ENCODE measurements at regions not wholly inside any gene's neighbourhood (a gene's known extent, or its start where the extent isn't known, plus 50 kb on each side); places are given as distances from the start of the nearest gene placed in this dataset.

DNA sequence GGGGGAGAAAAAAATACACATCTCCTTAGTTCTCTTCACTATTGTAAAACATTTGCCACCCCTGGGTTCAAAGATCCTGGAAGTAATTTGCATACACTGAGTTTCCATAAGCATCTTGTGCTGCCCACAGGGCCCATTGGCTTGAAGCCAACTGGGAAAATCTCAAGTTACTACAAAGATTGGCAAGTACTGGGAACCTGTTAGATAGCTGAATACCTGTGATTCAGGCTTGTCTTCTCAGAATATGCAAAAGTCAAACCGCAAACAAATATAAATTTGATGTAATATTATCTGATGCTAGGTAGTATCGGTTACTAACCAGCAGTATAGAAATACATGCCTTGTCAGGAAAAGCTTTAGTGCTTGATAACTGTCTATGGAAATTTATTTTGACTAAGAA is 156.9 kb upstream of the FST start:
- TF ChIP-seq GATA2 (IDR thresholded peaks at IDR 0.05; ENCODE audit: low read depth, low read length) (no peak), GATA3 (IDR thresholded peaks at IDR 0.05; ENCODE audit: low read depth, low read length) (no peak)

- TF ChIP-seq GATA3 (IDR thresholded peaks at IDR 0.05; ENCODE audit: low read depth, low read length) (no peak), GATA2 (IDR thresholded peaks at IDR 0.05; ENCODE audit: low read depth, low read length) (no peak)
Observed at GRCh38 chr5:53323943-53324642, 156.3 kb upstream of the FST start.

- TF ChIP-seq GATA3 (IDR thresholded peaks at IDR 0.05; ENCODE audit: low read depth, low read length), result no peak
- no peak for TF ChIP-seq GATA2 (IDR thresholded peaks at IDR 0.05; ENCODE audit: low read depth, low read length)
Observed at GRCh38 chr5:53326424-53327153, 153.8 kb upstream of the FST start.

DNA sequence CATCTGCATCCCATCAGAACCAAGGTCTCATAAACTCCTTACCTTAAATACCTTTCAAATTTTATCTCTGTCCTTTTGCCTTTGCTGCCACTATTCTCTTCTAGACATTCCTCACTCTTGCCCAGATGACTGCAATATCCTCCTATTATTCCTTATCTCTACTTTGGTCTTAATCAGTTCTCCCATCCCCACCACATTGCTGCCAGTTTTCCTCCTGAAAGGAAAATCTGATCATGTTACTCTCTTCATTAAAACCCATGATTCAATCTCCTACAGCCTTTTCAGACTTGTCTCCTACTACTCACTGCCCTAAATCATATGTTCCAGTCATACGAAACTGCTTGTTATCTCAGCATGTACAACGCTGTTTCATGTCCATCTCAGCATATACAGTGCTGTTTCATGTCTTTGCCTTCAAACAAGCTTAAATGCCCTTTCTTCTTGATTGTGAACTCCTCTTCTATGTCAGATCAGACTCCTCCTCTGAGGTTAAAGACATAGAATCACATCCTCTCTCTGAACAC is 152.6 kb upstream of the FST start:
- no peak for TF ChIP-seq GATA3 (IDR thresholded peaks at IDR 0.05; ENCODE audit: low read depth, low read length)

DNA sequence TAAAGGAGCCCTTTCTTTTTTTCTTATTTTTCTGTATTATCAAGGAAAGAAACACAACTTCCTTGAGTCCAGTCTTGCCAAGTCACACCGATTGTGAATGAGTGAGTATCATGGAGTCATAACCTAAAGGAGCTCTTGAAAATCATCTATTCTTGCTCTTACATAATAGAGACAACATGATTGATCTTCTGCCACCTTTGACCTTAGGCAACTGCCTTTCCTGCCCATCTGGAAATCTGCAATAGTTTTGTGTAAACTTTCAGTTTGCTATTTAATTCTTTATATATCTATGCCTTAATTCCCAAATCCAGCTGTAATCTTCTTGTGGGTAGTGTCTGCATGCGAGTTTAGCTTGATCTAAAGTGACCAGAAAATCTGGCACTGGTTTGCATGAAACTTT is 149.9 kb upstream of the FST start:
- TF ChIP-seq GATA3 (IDR thresholded peaks at IDR 0.05; ENCODE audit: low read depth, low read length) (no peak), GATA2 (IDR thresholded peaks at IDR 0.05; ENCODE audit: low read depth, low read length) (no peak)

- no peak for TF ChIP-seq GATA3 (IDR thresholded peaks at IDR 0.05; ENCODE audit: low read depth, low read length)
- no peak for TF ChIP-seq GATA2 (IDR thresholded peaks at IDR 0.05; ENCODE audit: low read depth, low read length)
Observed at GRCh38 chr5:53331463-53331862, 149.0 kb upstream of the FST start.

GRCh38 chr5:53333160-53333559 is 147.3 kb upstream of the FST start:
- TF ChIP-seq GATA2 (IDR thresholded peaks at IDR 0.05; ENCODE audit: low read depth, low read length), result no peak
- TF ChIP-seq GATA3 (IDR thresholded peaks at IDR 0.05; ENCODE audit: low read depth, low read length), result no peak

- no peak for TF ChIP-seq GATA2 (IDR thresholded peaks at IDR 0.05; ENCODE audit: low read depth, low read length)
- no peak for TF ChIP-seq GATA3 (IDR thresholded peaks at IDR 0.05; ENCODE audit: low read depth, low read length)
Observed at GRCh38 chr5:53334431-53334941, 145.9 kb upstream of the FST start.

DNA sequence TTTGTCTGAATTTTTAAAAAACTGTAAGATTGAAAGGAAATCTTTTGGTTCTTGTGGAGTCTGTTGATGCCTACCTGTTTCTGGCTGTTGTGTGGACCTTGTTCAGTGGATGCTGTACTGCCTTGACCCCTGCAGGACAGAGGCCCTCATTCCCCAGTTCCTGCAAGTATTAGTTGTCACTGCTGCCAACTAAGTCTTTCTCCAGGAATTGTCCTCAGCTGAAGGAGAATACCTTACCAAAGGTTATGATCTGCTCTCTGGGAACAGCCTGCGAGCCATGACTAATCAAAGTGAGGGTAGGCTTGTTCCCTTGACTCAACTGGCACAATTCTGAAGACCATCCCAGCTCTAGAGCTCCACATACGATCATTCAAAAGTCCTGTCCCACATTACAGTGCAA is 145.3 kb upstream of the FST start:
- TF ChIP-seq GATA3 (IDR thresholded peaks at IDR 0.05; ENCODE audit: low read depth, low read length), result no peak
- no peak for TF ChIP-seq GATA2 (IDR thresholded peaks at IDR 0.05; ENCODE audit: low read depth, low read length)

DNA sequence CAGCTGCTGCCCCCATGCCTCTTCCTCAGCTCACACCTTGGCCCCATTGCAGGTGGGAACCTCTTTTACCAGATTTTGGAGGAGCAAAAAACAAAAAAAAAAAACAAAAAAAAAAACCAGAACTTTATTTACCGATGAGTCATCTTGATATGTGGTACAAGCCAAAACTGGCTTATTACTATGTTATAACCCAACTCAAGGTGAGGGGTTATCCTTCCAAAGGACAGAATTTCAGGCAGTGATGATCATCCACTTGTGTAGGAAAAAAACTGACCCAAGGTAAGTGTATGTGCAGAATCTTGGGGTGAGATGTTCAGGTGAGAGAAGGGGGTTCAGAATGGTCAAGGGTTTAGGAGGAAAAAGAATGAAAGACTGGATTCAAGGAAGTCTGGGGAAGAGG is 142.6 kb upstream of the FST start:
- TF ChIP-seq GATA3 (IDR thresholded peaks at IDR 0.05; ENCODE audit: low read depth, low read length) (no peak), GATA2 (IDR thresholded peaks at IDR 0.05; ENCODE audit: low read depth, low read length) (no peak)

DNA sequence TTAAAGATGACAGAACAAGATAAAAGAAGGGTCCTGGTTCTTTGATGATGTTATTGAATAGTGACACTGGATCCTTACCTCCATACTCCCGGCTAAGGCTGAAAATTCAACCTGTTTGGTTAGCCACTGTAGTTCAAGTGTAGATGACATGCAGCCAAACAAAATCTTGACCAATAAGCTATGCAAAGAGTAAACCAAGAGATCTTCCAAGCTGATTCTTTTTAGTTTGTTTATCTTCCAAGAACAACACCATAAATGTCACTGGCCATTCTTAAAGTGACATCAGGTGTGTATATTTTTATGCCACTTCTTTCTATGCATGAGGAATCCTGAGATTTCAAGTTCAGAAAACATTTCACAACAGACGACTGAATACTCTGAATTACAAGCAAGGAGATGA is 141.5 kb upstream of the FST start:
- TF ChIP-seq GATA2 (IDR thresholded peaks at IDR 0.05; ENCODE audit: low read depth, low read length) (no peak), GATA3 (IDR thresholded peaks at IDR 0.05; ENCODE audit: low read depth, low read length) (no peak)

GRCh38 chr5:53339962-53340540 is 140.4 kb upstream of the FST start:
- TF ChIP-seq GATA2 (IDR thresholded peaks at IDR 0.05; ENCODE audit: low read depth, low read length) (no peak), GATA3 (IDR thresholded peaks at IDR 0.05; ENCODE audit: low read depth, low read length) (no peak)

GRCh38 chr5:53340956-53341750 is 139.3 kb upstream of the FST start:
- TF ChIP-seq GATA3 (IDR thresholded peaks at IDR 0.05; ENCODE audit: low read depth, low read length), result no peak
- TF ChIP-seq GATA2 (IDR thresholded peaks at IDR 0.05; ENCODE audit: low read depth, low read length), result no peak

DNA sequence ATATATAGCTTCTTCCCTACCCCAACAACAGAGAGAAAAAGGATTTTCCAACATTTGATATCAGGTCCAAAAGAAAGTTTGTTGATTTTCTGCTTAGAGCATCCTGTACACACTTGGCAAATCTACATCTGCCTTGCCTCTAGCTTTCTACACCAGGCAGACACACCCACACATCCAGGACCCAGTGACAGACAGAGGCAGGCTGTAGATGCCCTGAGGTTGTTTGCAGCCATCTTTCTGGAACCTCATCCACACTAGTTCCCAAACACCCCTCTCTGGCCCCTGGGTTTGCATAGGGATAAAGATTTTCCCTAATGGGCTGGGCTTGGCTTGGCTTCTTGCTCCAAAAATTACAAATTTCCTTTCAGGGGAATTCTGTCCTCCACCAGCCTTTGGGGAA is 138.2 kb upstream of the FST start:
- no peak for TF ChIP-seq GATA3 (IDR thresholded peaks at IDR 0.05; ENCODE audit: low read depth, low read length)

All from SH-SY5Y (cell line).